Fibroblast of skin of back (primary cell): ENCODE measurements at regions not wholly inside any gene's neighbourhood (a gene's known extent, or its start where the extent isn't known, plus 50 kb on each side); places are given as distances from the start of the nearest gene placed in this dataset.
A peak's percentile ranks its signal among the peaks of the same experiment; 100 is the strongest.
"Not testable (repeated sequence)": the region's sequence is repeated elsewhere in the genome, so short reads cannot be mapped to it uniquely, and the experiment has no call there.

ENCODE experiments used
- DNase-seq: peaks from one replicate; pipeline ENCODE4 v3.0.0-alpha.2; 2013

- DNase-seq: not testable (repeated sequence)
Measured at GRCh38 chr16:26990384-26991120, 76.2 kb upstream of the C16orf82 start.

- no peak for DNase-seq
Measured at GRCh38 chr16:26992666-26993349, 73.9 kb upstream of the C16orf82 start.

- no peak for DNase-seq
Measured at GRCh38 chr16:26993511-26993910, 73.2 kb upstream of the C16orf82 start.

DNA sequence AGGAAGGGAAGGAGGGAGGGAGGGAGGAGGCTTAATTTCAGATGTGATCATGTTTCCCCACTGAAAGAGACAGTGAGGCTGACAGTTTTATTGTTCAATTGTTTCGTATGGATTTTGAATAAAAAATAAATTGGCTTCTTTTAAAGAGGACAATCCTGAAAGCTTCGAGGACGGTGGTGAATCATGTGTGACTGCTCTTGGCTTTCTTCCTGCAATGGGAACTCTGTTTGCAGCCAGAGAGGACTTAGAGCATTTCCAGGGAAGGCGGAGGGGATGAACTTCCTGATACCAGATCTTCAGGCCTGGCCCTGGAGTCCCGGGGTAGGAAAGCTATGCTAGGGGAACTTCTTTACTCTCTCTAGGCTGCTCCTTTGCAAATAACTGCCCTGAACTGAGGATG is 72.8 kb upstream of the C16orf82 start:
- DNase-seq: peak; percentile 11

GRCh38 chr16:26995522-26995921 is 71.2 kb upstream of the C16orf82 start:
- DNase-seq: no peak

DNA sequence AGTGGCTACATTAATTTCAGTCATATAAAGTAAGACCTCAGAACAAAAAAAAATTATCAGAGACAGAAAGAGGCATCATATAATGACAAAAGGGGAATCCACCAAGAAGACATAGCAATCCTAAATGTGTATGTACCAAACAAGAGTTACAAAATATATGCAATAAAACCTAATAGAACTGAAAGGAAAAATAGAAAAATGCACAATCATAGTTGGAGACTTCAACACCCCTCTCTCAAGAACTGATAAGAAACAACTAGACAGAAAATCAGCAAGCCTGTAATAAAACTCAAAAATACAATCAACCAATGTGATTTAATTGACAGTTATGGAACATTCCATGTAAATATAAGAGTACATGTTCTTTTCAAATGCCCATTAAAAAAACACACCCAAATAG is 61.3 kb upstream of the C16orf82 start:
- DNase-seq: no peak
